CD1c-positive myeloid dendritic cell (primary cell): ENCODE measurements at regions not wholly inside any gene's neighbourhood (a gene's known extent, or its start where the extent isn't known, plus 50 kb on each side); places are given as distances from the start of the nearest gene placed in this dataset.
"Not testable (repeated sequence)": the region's sequence is repeated elsewhere in the genome, so short reads cannot be mapped to it uniquely, and the experiment has no call there.

ENCODE experiments used
- DNase-seq: peaks from one replicate; pipeline ENCODE4 v3.0.0-alpha.2; 2016; ENCODE audit errors: extremely low spot score

DNA sequence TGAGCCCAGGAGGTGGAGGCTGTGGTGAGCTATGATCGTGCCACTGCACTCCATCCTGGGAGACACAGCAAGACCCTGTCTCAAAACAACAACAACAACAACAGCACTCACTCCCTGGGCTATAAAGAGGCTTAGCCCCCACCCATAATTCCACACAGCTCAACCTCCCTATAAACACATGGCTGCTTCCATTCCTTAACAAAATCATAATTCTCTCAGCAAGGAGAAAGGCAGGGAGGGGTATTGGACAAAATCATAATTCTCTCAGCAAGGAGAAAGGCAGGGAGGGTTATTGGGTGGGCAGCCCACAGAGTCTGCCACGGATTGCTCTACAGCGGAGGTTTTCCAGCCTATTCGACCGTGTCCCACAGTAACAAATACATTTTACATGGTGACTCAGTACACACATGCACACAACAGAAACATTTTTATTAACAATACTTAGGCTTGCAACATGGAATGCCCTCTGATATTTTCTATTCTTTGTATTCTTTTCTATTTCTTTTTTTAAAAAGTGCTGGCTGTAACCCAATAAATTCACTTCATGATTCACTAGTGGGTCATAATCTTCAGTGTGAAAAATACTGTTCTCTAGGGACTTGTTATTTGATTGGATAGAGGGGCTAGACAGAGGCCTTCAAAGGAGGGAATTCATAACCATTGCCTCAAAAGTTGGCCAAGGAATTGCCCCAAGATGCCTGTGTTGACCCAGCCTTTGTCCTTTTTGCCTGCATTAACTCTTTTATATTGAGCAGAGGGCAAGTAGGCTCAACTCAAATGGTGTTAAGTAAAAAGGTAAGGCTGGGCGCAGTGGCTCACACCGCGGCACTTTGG lies 50.6 kb upstream of the ZMYND8 start:
- no peak for DNase-seq

DNA sequence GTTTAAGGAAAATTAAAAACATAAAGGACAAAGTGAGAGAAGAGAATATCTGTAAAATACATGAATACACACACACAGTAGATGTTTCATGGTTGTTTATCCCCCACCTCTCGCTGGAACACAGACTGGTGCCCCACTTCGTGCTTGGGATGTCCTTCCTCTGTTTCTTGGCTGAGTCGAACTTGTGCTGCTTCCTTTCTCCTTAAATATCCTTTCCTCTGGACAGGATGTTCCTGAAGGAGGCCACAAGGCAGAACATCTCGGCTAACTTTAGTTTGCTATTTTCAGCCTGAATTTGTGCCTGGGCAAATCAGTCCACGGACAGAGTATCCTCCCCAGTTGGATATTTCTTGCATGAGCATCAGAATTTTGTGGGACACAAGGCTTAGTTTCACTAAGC lies 54.7 kb upstream of the ZMYND8 start:
- DNase-seq: no peak

DNA sequence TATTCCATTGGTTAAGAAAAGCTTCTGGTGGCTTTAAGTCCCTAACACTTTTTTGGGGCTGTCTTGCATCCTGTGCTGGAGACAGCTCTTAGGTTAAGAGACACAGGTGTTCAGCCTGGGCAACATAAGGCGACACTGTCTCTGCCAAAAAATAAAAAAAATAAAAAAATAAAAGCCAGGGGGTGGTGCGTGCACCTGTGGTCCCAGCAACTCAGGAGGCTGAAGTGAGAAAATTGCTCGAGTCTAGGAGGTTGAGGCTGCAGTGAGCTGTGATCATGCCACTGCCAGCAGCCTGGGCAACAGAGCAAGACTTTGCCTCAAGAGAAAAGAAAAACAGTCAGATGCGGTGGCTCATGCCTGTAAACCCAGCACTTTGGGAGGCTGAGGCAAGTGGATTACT lies 55.6 kb upstream of the ZMYND8 start:
- no peak for DNase-seq

DNA sequence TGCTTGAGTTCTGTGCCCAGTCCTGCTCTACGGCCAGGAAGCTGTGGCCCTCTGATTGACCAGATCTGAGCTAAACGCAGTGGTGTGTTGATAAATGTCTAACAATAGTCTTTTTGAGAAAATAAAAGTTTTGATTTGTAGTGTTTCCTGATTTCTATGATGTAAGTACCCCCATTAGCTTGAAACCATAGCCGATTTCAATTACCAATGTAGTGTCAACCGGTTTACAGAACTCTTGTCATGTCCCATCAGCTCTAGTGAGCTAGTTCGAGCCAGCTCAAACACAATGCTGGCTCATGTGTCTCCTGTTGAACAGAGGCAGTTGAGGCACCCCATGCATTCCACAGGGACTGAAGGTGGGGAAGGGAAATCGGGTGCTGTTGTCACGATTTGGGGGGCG lies 56.7 kb upstream of the ZMYND8 start:
- DNase-seq: no peak

DNA sequence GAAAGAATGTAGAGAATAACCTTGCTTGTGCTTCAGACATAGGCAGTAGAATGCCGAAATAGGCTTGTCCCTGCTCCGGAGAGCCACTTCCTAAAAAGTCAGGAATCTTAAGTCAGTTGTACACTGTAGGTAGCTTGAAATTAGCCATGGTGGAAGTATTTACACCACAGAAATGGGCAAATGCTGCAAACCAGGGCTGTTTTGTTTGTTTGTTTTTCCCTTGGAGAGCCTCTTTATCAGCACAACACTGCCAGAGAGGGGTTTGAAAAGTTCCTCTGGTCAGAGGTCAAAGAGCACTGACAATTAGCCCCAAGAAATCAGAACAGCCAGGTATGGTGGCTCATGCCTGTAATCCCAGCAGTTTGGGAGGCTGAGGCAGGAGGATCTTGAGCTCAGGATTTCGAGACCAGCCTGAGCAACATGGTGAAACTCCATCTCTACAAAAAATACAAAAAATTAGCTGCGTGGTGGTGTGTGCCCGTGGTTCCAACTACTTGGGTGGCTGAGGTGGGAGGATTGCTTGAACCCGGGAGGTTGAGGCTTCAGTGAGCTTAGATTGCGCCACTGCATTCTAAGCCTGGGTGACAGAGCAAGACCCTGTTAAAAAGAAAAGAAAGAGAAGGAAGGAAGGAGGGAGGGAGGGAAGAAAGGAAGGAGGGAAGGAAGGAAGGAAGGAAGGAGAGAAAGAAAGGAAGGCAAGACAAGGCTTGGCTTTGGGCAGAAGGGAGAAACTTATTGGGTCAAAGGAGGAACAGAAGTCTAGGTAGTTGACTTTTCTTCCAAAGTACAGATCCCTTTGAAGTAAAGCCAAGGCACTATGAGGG lies 61.0 kb upstream of the ZMYND8 start:
- DNase-seq: no peak

DNA sequence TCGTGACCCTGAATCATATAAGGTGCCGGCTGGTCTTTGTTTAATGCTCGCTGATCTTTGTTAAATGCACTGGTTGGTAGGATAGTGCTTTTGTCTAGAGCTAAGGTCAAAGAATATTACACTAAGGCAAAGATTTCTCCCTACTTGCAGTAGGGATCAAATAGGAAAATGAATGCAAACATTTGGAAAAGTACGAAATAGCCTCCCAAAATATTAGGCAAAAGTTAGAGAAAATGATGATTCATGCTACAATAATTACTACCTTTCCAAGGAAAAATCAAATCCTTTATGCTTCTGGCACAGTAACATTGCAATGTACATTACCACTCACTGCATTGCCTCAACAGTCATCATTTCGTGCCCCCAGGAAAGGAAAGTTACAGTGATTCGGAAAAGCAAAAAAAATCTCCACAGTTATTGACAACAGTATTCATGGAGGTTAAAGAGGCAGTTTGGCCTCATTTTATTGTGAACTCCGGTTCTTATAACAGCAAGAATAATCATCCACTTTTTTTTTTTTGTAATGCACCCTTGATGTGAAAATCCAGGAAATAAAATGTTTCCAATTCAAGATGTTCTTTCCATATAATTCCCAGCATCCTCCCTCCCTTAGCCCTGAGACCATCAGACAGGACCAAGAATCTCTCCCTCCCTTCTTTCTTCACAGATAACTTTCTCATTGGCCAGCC lies 61.7 kb upstream of the ZMYND8 start:
- DNase-seq: no peak

DNA sequence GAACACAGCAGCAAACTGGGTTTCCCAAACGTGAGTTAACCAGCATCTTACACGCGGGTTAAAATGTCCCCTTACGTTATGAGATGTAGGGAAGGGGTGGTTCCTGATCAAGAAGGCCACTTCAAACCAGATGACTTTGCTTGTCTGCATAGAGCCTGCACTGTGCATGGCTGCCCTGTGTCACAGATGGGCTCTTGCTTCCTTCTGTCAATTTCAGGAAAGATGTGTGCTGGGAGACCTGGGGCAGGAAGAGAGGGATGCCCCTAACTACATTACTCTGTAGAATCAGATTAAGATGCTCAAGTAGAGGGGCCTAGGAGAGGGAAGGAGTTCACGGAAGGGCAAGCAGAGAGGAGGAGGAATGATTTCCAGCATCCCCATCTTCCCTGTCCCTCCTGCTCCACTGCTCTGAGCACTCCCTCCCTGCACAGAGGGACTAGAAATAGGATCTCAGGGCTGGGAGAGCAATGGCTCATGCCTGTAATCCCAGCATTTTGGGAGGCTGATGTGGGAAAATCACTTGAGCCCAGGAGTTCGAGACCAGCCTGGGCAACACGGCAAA lies 63.5 kb upstream of the ZMYND8 start:
- no peak for DNase-seq

DNA sequence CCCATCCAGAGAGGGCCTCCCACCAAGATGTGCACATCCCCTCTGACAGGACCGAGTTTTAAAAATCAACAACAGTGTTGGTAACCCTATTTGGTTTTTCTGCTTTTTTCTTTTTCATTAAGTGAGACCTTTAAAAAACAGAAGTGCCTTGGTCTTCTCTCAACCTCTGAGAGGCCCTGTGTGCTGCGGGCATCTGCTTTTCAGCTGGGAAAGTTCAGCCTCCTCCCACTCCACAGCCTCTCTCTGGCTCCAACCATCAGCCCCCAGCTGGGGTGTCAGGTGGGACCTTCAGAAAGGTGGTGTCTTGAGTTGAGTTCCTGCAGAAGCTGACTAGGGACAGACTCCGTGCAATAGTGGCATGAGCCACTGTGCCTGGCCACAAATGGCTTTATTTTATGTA lies 64.6 kb upstream of the ZMYND8 start:
- DNase-seq: peak; percentile 27

DNA sequence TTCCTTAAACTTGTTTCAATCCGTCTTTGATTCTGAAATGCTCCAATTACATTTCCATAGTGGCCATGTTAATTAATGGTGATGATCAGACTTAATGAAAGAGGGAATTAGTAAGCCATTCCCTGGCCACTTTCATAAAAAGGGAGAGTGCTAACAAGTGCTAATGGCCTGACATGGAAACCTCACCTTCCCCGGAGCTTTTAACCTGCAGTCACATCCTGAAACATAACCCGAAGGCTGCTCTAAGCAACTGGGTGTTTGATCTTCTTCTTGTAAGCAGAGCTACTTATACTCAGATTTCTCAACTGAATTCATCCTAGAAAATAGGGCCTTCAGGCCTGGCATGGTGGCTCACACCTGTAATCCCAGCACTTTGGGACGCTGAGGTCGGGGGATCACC lies 67.1 kb upstream of the ZMYND8 start:
- no peak for DNase-seq

DNA sequence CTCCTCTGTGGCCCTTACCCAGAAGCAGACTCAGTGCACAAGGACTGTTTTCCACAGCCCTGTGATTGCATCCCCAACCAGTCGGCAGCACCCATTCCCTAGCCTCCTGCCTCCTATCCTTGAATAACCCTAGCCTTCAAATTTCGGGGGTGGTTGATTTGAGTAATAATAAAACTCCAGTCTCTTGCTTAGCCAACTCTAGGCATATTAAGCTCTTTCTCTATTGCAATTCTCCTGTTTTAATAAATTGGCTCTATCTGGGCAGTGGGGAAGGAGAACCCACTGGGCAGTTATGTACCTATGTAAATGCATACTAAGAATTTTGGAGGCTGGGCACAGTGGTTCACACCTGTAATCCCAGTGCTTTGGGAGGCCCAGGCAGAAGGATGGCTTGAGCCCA lies 70.6 kb upstream of the ZMYND8 start:
- DNase-seq: no peak

DNA sequence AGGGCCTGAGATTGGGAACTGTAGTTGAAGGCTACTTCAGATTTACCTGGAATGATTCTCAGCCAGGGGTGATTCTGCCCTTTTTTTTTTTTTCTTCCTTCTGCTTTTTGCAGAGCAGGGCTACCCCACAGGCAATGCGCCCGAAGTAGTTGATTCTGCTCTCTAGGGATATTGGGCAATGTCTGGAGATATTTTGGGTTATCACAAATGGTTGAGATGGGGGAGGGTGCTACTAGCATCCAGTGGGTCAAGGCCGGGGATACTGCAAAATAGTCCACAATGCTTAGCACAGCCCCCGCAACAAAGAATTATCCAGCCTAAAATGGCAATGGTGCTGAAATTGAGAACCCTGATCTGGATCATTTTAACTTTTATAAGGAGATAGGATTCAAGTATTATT lies 71.2 kb upstream of the ZMYND8 start:
- no peak for DNase-seq

DNA sequence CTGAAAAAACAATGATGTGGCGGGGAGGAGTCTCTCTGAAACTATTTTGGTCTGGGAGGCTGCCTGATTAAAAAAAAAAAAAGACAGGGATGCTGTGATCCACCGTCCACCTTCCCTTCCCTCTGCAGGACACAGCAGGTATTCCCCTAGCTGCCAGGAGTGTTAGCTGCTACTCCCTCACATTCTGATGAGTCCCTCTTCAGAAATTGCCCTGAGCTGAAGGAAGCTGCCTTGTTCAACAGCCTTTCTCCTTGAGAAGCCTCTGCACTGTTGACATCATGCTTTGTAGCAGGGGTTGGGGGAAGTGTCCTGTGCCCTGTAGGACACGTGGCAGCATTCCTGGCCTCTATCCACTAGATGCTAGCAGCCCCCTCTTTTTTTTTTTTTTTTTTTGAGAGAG lies 71.7 kb upstream of the ZMYND8 start:
- no peak for DNase-seq

DNA sequence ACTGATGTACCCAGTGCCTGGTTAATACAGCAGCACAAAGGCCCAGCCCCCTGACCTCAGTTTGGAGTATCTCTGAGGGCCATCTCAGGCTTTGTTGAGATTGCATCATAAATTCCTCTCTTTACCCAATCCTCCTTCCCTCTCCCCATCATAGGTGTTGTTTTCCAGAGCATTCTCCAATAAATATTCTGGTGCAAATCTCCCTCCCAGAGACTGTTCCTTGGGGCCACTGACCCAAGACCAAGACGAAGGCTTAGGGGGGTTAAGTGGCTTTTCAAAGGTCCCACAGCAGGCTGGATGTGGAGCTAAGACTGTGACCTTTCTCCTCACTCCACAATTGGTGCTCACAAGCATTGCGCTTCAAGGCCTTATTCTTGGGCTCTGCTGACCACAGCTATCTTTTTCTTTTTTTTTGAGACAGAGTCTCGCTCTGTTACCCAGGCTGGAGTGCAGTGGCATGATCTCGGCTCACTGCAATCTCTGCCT lies 72.4 kb upstream of the ZMYND8 start:
- DNase-seq: no peak

DNA sequence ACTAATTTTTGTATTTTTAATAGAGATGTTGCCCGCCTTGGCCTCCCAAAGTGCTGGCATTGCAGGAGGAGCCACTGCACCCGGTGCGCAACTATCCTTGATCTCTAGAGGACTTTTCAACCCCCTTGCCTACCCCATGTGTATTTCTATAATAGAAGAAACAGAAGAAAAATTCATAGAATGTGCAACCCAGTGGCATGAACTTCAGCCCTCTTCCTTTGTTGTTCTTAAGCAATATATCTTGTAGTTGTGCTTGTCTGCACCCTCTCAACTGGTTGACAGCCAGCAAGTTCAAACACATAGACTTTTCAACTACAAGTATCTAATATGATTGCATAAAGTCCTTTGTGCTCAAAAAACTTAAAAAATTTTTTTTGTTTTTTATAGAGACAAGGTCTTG lies 72.3 kb upstream of the NCOA3 start:
- no peak for DNase-seq

DNA sequence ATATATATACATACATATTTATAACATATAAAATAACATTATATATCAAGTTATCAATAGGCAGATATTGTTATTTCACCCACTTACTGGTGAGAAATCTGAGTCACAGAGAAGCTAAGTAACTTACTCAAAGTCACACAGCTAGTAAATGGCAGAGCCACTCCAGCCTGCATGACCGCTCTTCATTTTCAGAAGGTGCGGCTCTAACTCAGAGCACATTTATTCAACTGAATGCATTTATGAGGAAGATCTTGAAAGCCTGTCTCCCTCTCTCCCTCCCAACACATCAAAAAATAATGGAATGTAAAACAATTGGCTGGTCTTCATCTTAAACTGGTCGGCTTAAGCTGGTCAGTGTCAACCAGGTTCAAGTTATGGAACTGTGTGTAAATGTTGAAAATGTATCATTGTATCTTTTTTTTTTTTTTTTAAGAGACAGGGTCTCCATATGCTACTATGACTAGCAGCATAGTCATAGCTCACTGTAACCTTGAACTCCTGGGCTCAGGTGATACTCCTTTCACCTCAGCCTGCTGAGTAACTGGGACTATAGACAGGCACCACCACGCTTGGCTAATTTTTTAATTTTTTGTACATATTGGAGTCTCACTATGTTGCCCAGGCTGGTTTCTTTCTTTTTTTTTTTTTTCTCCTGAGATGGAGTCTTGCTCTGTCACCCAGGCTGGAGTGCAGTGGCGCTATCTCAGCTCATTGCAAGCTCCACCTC lies 70.7 kb upstream of the NCOA3 start:
- no peak for DNase-seq

DNA sequence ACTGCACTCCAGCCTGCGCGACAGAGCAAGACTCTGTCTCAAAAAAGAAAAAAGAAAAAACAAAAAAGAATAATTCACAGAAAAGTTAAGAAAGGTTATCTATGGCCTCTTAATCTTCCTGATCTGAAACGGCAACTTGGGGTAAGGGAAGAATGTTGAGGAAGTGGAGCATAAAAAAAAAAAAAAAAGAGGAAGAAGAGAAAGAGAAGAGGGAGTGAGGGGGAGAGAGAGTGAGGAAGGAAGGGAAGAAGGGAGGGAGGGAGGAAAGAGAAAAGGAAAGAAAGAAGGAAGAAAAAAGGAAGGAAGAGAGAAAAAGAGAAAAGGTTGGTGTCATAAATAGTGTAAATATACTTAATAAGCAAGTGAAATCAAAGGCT lies 68.9 kb upstream of the NCOA3 start:
- peak; percentile 31 for DNase-seq

DNA sequence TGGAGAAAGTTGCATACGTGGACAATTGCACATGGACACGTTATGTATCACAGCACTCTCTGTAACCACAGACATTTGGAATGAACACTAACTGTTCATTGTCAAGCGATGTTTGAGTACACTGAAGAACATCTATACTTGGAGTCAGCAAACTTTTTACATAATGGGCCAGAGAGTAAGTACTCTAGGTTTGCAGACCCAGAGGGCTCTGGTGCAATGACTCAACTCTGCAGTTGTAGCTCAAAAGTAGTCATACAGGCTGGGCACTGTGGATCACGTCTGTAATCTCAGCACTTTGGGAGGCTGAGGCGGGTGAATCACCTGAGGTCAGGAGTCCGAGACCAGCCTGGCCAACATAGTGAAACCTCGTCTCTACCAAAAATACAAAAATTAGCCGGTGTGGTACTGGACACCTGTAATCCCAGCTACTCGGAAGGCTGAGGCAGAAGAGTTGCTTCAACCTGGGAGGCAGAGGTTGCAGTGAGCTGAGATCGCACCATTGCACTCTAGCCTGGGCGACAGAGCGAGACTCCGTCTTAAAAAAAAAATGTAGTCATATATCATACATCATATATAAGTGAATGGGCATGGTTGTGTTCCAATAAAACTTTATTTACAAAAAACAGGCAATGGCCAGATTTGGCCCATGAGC lies 67.4 kb upstream of the NCOA3 start:
- DNase-seq: not testable (repeated sequence)

DNA sequence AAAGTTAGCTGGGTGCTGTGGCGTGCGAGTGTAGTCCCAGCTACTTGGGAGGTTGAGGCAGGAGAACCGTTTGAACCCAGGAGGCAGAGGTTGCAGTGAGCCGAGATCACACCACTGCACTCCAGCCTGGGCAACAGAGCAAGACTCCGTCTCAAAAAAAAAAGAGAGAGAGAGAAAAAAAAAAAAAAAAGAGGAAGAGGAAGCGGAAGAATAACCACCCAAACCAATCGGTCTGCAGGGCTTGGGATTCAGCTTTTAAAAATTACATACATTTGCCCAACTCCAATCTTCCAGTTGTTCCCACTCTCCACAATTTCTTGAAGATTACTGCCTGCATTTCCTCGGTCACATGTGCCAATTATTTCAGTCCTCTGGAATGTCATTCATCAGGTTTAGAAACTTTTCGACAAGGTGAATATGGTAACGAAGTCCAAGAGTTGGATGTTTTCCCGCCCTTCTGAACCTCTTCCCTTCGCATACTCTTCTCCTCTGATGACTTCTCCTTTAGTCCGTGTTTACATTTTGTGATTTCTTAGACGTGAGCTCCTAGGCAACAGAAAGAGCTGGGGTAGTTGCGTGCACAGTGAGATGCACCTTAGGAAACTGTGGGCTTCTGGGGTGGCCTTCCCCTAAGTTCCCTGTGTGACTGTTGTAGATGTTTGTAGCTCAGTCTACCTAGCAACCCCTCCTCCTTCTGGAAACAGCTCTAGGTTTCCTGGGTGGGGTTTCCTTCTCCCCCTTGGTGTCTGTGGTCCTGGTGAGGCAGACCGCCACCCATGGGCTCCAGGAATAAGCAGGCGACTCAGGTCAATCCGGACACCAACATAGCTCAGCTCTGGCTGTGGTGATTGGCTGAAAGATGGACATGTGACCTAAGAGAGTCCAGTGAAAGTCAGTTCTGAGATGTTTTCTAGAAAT lies 63.0 kb upstream of the NCOA3 start:
- peak; percentile 74 for DNase-seq

DNA sequence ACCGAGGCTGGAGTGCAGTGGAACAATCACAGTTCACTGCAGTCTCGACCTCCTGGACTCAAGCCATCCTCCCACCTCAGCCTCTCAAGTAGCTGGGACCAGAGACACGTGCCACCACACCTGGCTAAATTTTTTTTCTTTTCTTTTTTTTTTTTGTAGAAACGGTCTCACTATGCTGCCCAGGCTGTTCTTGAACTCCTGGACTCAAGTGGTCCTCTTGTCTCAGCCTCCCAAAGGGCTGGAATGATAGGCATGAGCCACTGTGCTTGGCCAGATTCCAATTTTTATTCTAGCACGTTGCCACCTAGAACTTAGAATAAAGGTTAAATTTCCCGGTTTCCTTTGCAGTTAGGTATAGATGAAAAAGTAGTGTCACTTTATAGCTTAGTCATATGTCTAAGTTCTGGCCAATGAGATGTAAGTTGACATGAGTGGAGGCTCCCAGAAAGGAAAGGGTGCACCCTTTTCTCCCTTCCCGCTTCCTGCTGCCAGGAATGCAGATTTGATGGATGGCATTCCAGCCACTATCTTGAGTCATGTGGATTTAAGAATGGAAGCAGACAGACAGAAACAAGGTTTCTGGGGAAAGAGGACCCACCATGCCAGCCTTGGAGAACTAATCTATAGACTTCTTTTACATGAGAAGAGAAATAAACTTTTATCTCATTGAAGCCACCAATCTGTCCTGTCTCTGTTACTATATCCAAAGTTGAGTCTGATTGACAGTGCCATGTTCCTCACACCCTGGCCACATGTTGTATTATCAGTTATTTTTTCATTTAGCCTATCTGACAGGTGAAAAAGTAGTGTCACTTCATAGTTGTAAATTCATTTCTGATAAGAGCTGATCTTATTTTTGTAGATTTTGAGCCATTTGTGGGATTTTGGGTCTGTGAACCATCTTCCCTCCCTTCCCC lies 60.6 kb upstream of the NCOA3 start:
- DNase-seq: no peak
